ENCODE measurements at regions not wholly inside any gene's neighbourhood (a gene's known extent, or its start where the extent isn't known, plus 50 kb on each side); places are given as distances from the start of the nearest gene placed in this dataset.

- DNase-seq (ENCODE audit: low spot score): no peak
Observed at GRCh38 chr13:89602655-89603054, 1744.8 kb upstream of the MIR17HG start.

- no peak for DNase-seq (ENCODE audit: low spot score)
Observed at GRCh38 chr13:89603187-89603586, 1744.3 kb upstream of the MIR17HG start.

GRCh38 chr13:89609318-89609717 is 1738.2 kb upstream of the MIR17HG start:
- DNase-seq (ENCODE audit: low spot score): no peak

GRCh38 chr13:89610331-89610730 is 1737.2 kb upstream of the MIR17HG start:
- no peak for DNase-seq (ENCODE audit: low spot score)

GRCh38 chr13:89610881-89611280 is 1736.6 kb upstream of the MIR17HG start:
- no peak for DNase-seq (ENCODE audit: low spot score)

GRCh38 chr13:89627996-89628395 is 1719.5 kb upstream of the MIR17HG start:
- DNase-seq (ENCODE audit: low spot score): no peak

GRCh38 chr13:89628567-89628966 is 1718.9 kb upstream of the MIR17HG start:
- no peak for DNase-seq (ENCODE audit: low spot score)

GRCh38 chr13:89650226-89650625 is 1697.3 kb upstream of the MIR17HG start:
- no peak for DNase-seq (ENCODE audit: low spot score)

- DNase-seq (ENCODE audit: low spot score): no peak
Observed at GRCh38 chr13:89660752-89661151, 1686.7 kb upstream of the MIR17HG start.

GRCh38 chr13:89673789-89674311 is 1673.6 kb upstream of the MIR17HG start:
- no peak for DNase-seq (ENCODE audit: low spot score)

- no peak for DNase-seq (ENCODE audit: low spot score)
Observed at GRCh38 chr13:89678466-89679121, 1668.9 kb upstream of the MIR17HG start.

- no peak for DNase-seq (ENCODE audit: low spot score)
Observed at GRCh38 chr13:89684896-89685295, 1662.6 kb upstream of the MIR17HG start.

- DNase-seq (ENCODE audit: low spot score): no peak
Observed at GRCh38 chr13:89686171-89686570, 1661.3 kb upstream of the MIR17HG start.

- DNase-seq (ENCODE audit: low spot score): no peak
Observed at GRCh38 chr13:89687066-89687465, 1660.4 kb upstream of the MIR17HG start.

- DNase-seq (ENCODE audit: low spot score): no peak
Observed at GRCh38 chr13:89688918-89689317, 1658.6 kb upstream of the MIR17HG start.

GRCh38 chr13:89694451-89694850 is 1653.0 kb upstream of the MIR17HG start:
- no peak for DNase-seq (ENCODE audit: low spot score)

- peak; percentile 57 for DNase-seq (ENCODE audit: low spot score)
Observed at GRCh38 chr13:89695343-89696257, 1651.9 kb upstream of the MIR17HG start.

GRCh38 chr13:89701913-89702312 is 1645.6 kb upstream of the MIR17HG start:
- DNase-seq (ENCODE audit: low spot score): no peak

- DNase-seq (ENCODE audit: low spot score): no peak
Observed at GRCh38 chr13:89704040-89704439, 1643.4 kb upstream of the MIR17HG start.

- no peak for DNase-seq (ENCODE audit: low spot score)
Observed at GRCh38 chr13:89708013-89708412, 1639.5 kb upstream of the MIR17HG start.

GRCh38 chr13:89721216-89721615 is 1626.3 kb upstream of the MIR17HG start:
- no peak for DNase-seq (ENCODE audit: low spot score)

- no peak for DNase-seq (ENCODE audit: low spot score)
Observed at GRCh38 chr13:89726690-89727435, 1620.6 kb upstream of the MIR17HG start.

Data from ecto neural progenitor cell (in vitro differentiated cells).